GM12878 (cell line): ENCODE measurements at regions not wholly inside any gene's neighbourhood (a gene's known extent, or its start where the extent isn't known, plus 50 kb on each side); places are given as distances from the start of the nearest gene placed in this dataset.

ENCODE experiments used
- ATAC-seq: fragments of 200-7000 bp; cut with Tn5 transposase; 3 replicates; pipeline ENCODE4 v1.9.1; 2020; ENCODE audit warnings: mild to moderate bottlenecking, moderate library complexity
- BruUV-seq: library from RNA; stranded (reverse); fragments of 400-500 nt; replicated peaks from 2 replicates; lab custom pipeline; 2021; lab: Mats Ljungman, UMichigan
- CTCF ChIA-PET: fragments of 300-600 bp; sonication (Branson Sonifier 250); formaldehyde crosslinking; extraction: SDS; loops from one replicate; lab custom pipeline; 2021; ENCODE audit warnings: inconsistent platforms; lab: Yijun Ruan, JAX
- POLR2A ChIA-PET: fragments of 350-600 bp; formaldehyde crosslinking; extraction: SDS; loops from one replicate; lab custom pipeline; 2021; ENCODE audit warnings: inconsistent platforms; lab: Charles Lee
- RAD21 ChIA-PET: fragments of 300-600 bp; sonication (Branson Sonifier 250); formaldehyde crosslinking; loops from one replicate; lab custom pipeline; 2023; ENCODE audit warnings: antibody characterized with exemption; ENCODE audit not compliant: unreplicated experiment; lab: Charles Lee
- SMC1A ChIA-PET: fragments of 300-600 bp; sonication (Branson Sonifier 250); formaldehyde crosslinking; loops from one replicate; lab custom pipeline; 2023; ENCODE audit not compliant: unreplicated experiment, uncharacterized antibody; lab: Charles Lee
- DNase-seq: peaks from one replicate; pipeline ENCODE4 v3.0.0-alpha.2; 2011; ENCODE audit warnings: low read depth, low spot score
- FAIRE-seq: peaks from 3 replicates; lab custom pipeline; 2011; peaks lifted over from hg19 to GRCh38; lab: Jason Lieb, UNC
- H2AFZ ChIP-seq: 2 replicates; pipeline ENCODE4 v1.6.0; 2011; ENCODE audit warnings: low read depth, low read length, control low read depth; ENCODE audit not compliant: control insufficient read depth
- H3K27ac ChIP-seq: 2 replicates; pipeline ENCODE4 v1.5.1; 2011; ENCODE audit warnings: control low read depth; ENCODE audit not compliant: control insufficient read depth, insufficient read depth
- H3K27me3 ChIP-seq, 2 experiments: replicated peaks in 1 of 2; 2 replicates each; pipeline versions ENCODE4 v1.6.0 to v1.6.1; 2011; ENCODE audit warnings: low read length in 1 of 2; ENCODE audit not compliant: control insufficient read depth in 2 of 2, insufficient read depth in 2 of 2
- H3K36me3 ChIP-seq, 2 experiments: 2 replicates each; pipeline ENCODE4 v1.5.1; 2011; ENCODE audit warnings: low read length in 1 of 2; ENCODE audit not compliant: control insufficient read depth in 2 of 2, insufficient read depth in 2 of 2
- H3K4me1 ChIP-seq: 2 replicates; pipeline ENCODE4 v1.6.1; 2011; ENCODE audit warnings: mild to moderate bottlenecking, low read length, moderate library complexity, mixed read lengths; ENCODE audit not compliant: control insufficient read depth, insufficient read depth
- H3K4me2 ChIP-seq: 2 replicates; pipeline ENCODE4 v1.6.0; 2011; ENCODE audit warnings: control low read depth; ENCODE audit not compliant: control insufficient read depth, insufficient read depth
- H3K4me3 ChIP-seq: fragments of 200-600 bp; sonication (generic); 2 replicates; pipeline ENCODE4 v1.5.1; 2016
- H3K79me2 ChIP-seq: 2 replicates; pipeline ENCODE4 v1.6.0; 2011; ENCODE audit warnings: low read length; ENCODE audit not compliant: control insufficient read depth, insufficient read depth
- H3K9ac ChIP-seq: 2 replicates; pipeline ENCODE4 v1.8.0; 2011; ENCODE audit warnings: low read length, control low read depth, mixed read lengths; ENCODE audit not compliant: control insufficient read depth, insufficient read depth
- H3K9me3 ChIP-seq: replicated peaks from 3 replicates; pipeline ENCODE4 v1.5.1; 2011; ENCODE audit warnings: mild to moderate bottlenecking, low read length; ENCODE audit not compliant: control insufficient read depth, insufficient read depth
- H4K20me1 ChIP-seq: 2 replicates; pipeline ENCODE4 v1.6.0; 2011; ENCODE audit not compliant: control insufficient read depth, insufficient read depth
- BMI1 ChIP-seq: fragments of 450-650 bp; IDR thresholded peaks from 2 replicates; pipeline ENCODE4 v1.6.1; 2016; ENCODE audit warnings: mild to moderate bottlenecking, moderate library complexity, borderline replicate concordance
- CBX3 ChIP-seq: fragments of 200-600 bp; sonication (generic); IDR thresholded peaks from 2 replicates; pipeline ENCODE4 v1.6.1; 2016; ENCODE audit warnings: low read depth, borderline replicate concordance
- CREM ChIP-seq: IDR thresholded peaks from 2 replicates; pipeline ENCODE4 v1.6.1; 2014; ENCODE audit warnings: antibody characterized with exemption, low read depth
- EZH2 ChIP-seq: IDR thresholded peaks from 2 replicates; pipeline ENCODE4 v1.6.1; 2012; ENCODE audit warnings: low read depth, mild to moderate bottlenecking, control low read depth, inconsistent platforms, low read length, borderline replicate concordance; ENCODE audit not compliant: control insufficient read depth
- KDM1A ChIP-seq: fragments of 200-600 bp; sonication (generic); IDR thresholded peaks from 2 replicates; pipeline ENCODE4 v1.6.1; 2016; ENCODE audit warnings: borderline replicate concordance
- POLR2A ChIP-seq: IDR thresholded peaks from 2 replicates; pipeline ENCODE4 v1.6.1; 2011; ENCODE audit warnings: low read depth, mild to moderate bottlenecking, low read length
- RUNX3 ChIP-seq: IDR thresholded peaks from 2 replicates; pipeline ENCODE4 v1.6.1; 2012; ENCODE audit warnings: low read length, inconsistent platforms
- SMAD5 ChIP-seq: IDR thresholded peaks from 2 replicates; pipeline ENCODE4 v1.6.1; 2016; ENCODE audit warnings: antibody characterized with exemption, low read depth
- TCF3 ChIP-seq: IDR thresholded peaks from 2 replicates; pipeline ENCODE4 v1.6.1; 2012; ENCODE audit warnings: low read depth, mild to moderate bottlenecking, low read length, borderline replicate concordance; ENCODE audit not compliant: insufficient read depth
- ZNF384 ChIP-seq: IDR thresholded peaks from 2 replicates; pipeline ENCODE4 v1.6.1; 2012; ENCODE audit warnings: low read depth, mild to moderate bottlenecking, low read length, improper control_type of control experiment, borderline replicate concordance
- WGBS: methylation state at CpG from one replicate; pipeline ENCODE4 v1.1.6; 2016; ENCODE audit warnings: low lambda C conversion rate; ENCODE audit not compliant: insufficient replicate concordance, insufficient coverage; ENCODE audit errors: missing lambda C conversion rate; 5-methylcytosine and 5-hydroxymethylcytosine counted together
- in situ Hi-C: fragments of 300-500 bp; cut with MboI; formaldehyde crosslinking; loops from 9 replicates; pipeline ENCODE4 v1.14.3; 2018; ENCODE audit warnings: mixed read lengths
- intact Hi-C: fragments of 100-400 bp; cut with micrococcal nuclease; formaldehyde crosslinking; loops from one replicate; pipeline ENCODE4 v1.14.2; 2022; ENCODE audit not compliant: unreplicated experiment
- TF ChIP-seq, protein P1 (sequence below): IDR thresholded peaks from 2 replicates; pipeline ENCODE4 v1.6.1; 2012; ENCODE audit warnings: mild to moderate bottlenecking, low read depth, low read length

DNA sequence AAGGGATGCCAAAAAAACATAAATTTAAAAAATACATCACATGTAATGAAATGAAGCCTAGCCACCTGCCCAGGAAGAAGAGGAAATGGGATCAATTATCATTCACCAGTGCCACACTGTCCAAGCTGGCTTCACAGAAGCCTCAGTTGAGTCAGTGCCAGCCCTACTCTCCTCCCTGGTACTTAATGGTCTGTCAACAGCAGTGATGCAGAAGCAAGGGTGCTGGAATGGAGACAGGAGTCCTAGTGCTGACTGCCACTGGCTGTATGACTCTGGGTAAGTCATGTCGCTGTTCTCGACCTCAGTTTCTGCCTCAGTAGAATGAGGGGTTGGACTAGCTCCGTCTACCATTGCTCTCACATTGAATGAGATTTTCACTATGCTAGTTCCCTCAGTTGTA is 78.5 kb upstream of the LARS2 start:
- no TSS peak for BruUV-seq
- no peaks in the 10 kb centered on the region for H3K36me3 ChIP-seq
- TF ChIP-seq, protein P1, sequence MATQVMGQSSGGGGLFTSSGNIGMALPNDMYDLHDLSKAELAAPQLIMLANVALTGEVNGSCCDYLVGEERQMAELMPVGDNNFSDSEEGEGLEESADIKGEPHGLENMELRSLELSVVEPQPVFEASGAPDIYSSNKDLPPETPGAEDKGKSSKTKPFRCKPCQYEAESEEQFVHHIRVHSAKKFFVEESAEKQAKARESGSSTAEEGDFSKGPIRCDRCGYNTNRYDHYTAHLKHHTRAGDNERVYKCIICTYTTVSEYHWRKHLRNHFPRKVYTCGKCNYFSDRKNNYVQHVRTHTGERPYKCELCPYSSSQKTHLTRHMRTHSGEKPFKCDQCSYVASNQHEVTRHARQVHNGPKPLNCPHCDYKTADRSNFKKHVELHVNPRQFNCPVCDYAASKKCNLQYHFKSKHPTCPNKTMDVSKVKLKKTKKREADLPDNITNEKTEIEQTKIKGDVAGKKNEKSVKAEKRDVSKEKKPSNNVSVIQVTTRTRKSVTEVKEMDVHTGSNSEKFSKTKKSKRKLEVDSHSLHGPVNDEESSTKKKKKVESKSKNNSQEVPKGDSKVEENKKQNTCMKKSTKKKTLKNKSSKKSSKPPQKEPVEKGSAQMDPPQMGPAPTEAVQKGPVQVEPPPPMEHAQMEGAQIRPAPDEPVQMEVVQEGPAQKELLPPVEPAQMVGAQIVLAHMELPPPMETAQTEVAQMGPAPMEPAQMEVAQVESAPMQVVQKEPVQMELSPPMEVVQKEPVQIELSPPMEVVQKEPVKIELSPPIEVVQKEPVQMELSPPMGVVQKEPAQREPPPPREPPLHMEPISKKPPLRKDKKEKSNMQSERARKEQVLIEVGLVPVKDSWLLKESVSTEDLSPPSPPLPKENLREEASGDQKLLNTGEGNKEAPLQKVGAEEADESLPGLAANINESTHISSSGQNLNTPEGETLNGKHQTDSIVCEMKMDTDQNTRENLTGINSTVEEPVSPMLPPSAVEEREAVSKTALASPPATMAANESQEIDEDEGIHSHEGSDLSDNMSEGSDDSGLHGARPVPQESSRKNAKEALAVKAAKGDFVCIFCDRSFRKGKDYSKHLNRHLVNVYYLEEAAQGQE = no peak
- TF ChIP-seq EZH2 (no peak), KDM1A (no peak), SMAD5 (no peak), POLR2A (no peak), TCF3 (no peak), CBX3 (no peak), BMI1 (no peak), RUNX3 (no peak), CREM (no peak), ZNF384 (no peak)
- TF ChIP-seq, all 136 proteins: peak for 0
- no peak for FAIRE-seq
- in situ Hi-C loops = no loop called here
- WGBS = 58% methylated on average over 3 of the region's 3 CpGs
- H2AFZ ChIP-seq = no peak overlapping the region
- no peaks in the 10 kb centered on the region for H3K79me2 ChIP-seq
- H3K27me3 ChIP-seq = peaks cover 0 to 3% of the 10 kb centered on the region in 2 experiments; a peak in 2 of 4 replicates
- no peak for DNase-seq
- ChIA-PET SMC1A (no interaction called here), POLR2A (interaction anchor here (0.6 kb wide), 1 partner anchor 100 kb away, joined by 3 read pairs; no protein-coding TSS in a partner anchor), RAD21 (no interaction called here), CTCF (no interaction called here)
- H3K4me2 ChIP-seq = no peak overlapping the region
- H3K4me1 ChIP-seq = no peaks in the 10 kb centered on the region
- intact Hi-C loops = no loop called here
- H3K27ac ChIP-seq = no peak overlapping the region
- no peak for ATAC-seq
- no peak overlapping the region for H3K9ac ChIP-seq
- no peaks in the 10 kb centered on the region for H4K20me1 ChIP-seq
- no peaks in the 10 kb centered on the region for H3K9me3 ChIP-seq
- H3K4me3 ChIP-seq = no peak overlapping the region
